HG03039 (cell line): ENCODE measurements at regions not wholly inside any gene's neighbourhood (a gene's known extent, or its start where the extent isn't known, plus 50 kb on each side); places are given as distances from the start of the nearest gene placed in this dataset.

Experiments
- ATAC-seq: cut with Tn5 transposase; IDR thresholded peaks from one replicate; pipeline ENCODE4 v1.9.1; 2021; ENCODE audit warnings: mild to moderate bottlenecking, moderate library complexity; ENCODE audit not compliant: unreplicated experiment

GRCh38 chr6:8526624-8527023, 91.3 kb upstream of the SLC35B3 start:
- no peak for ATAC-seq

- no peak for ATAC-seq
Measured at GRCh38 chr6:8525370-8525769, 90.0 kb upstream of the SLC35B3 start.

- no peak for ATAC-seq
Measured at GRCh38 chr6:8513174-8513573, 77.8 kb upstream of the SLC35B3 start.

- no peak for ATAC-seq
Measured at GRCh38 chr6:8507286-8507685, 71.9 kb upstream of the SLC35B3 start.

GRCh38 chr6:8506126-8506525, 70.8 kb upstream of the SLC35B3 start:
- ATAC-seq, result no peak

GRCh38 chr6:8499540-8499939, 64.2 kb upstream of the SLC35B3 start:
- no peak for ATAC-seq

- ATAC-seq, result no peak
Measured at GRCh38 chr6:8494730-8495129, 59.4 kb upstream of the SLC35B3 start.

- ATAC-seq, result no peak
Measured at GRCh38 chr6:8492536-8493133, 57.3 kb upstream of the SLC35B3 start.
